Activated CD8-positive, alpha-beta T cell treated with anti-CD3 and anti-CD28 coated beads for 36 hours (primary cell): ENCODE measurements at regions not wholly inside any gene's neighbourhood (a gene's known extent, or its start where the extent isn't known, plus 50 kb on each side); places are given as distances from the start of the nearest gene placed in this dataset.

Source experiments
- ATAC-seq: fragments of 200-7000 bp; cut with Tn5 transposase; one replicate; pipeline ENCODE4 v1.10.0; 2021; ENCODE audit warnings: mild to moderate bottlenecking, moderate library complexity
- CTCF ChIA-PET: fragments of 350-600 bp; sonication (Branson Sonifier 250); formaldehyde crosslinking; loops from one replicate; lab custom pipeline; 2021; ENCODE audit warnings: antibody characterized with exemption; lab: Charles Lee
- POLR2A ChIA-PET: fragments of 350-600 bp; sonication (Branson Sonifier 250); formaldehyde crosslinking; loops from one replicate; lab custom pipeline; 2021; ENCODE audit warnings: antibody characterized with exemption; lab: Charles Lee
- DNase-seq: peaks from one replicate; pipeline ENCODE4 v3.0.0-alpha.2; 2020
- H3K27ac Mint-ChIP-seq: one replicate; pipeline ENCODE4 v1.8.0; 2021; ENCODE audit warnings: mild to moderate bottlenecking, mixed read lengths
- H3K27me3 Mint-ChIP-seq: one replicate; pipeline ENCODE4 v1.8.0; 2021; ENCODE audit warnings: mixed read lengths
- H3K36me3 Mint-ChIP-seq: one replicate; pipeline ENCODE4 v1.8.0; 2021; ENCODE audit warnings: low read depth, mixed read lengths
- H3K4me1 Mint-ChIP-seq: one replicate; pipeline ENCODE4 v1.8.0; 2021; ENCODE audit warnings: low read depth, mixed read lengths
- H3K4me3 Mint-ChIP-seq: one replicate; pipeline ENCODE4 v1.8.0; 2021; ENCODE audit warnings: mild to moderate bottlenecking, moderate library complexity, mixed read lengths
- H3K9me3 Mint-ChIP-seq: one replicate; pipeline ENCODE4 v1.8.0; 2021; ENCODE audit warnings: mixed read lengths
- intact Hi-C: fragments of 100-400 bp; cut with micrococcal nuclease; formaldehyde crosslinking; loops from one replicate; pipeline ENCODE4 v1.10.0; 2022
- TF ChIP-seq, protein P1 (sequence below): fragments of 200-600 bp; IDR thresholded peaks from one replicate; pipeline ENCODE4 v1.8.0; 2022; ENCODE audit warnings: antibody characterized with exemption, mild to moderate bottlenecking

- intact Hi-C loops: no loop called here
- H3K36me3 Mint-ChIP-seq: no peaks in the 10 kb centered on the region
- ChIA-PET CTCF (no interaction called here), POLR2A (no interaction called here)
- no peaks in the 10 kb centered on the region for H3K4me1 Mint-ChIP-seq
- ATAC-seq (no peak), DNase-seq (no peak)
- H3K27ac Mint-ChIP-seq: no peak overlapping the region
- no peaks in the 10 kb centered on the region for H3K9me3 Mint-ChIP-seq
- H3K27me3 Mint-ChIP-seq: peaks cover 4% of the 10 kb centered on the region
- TF ChIP-seq, protein P1, sequence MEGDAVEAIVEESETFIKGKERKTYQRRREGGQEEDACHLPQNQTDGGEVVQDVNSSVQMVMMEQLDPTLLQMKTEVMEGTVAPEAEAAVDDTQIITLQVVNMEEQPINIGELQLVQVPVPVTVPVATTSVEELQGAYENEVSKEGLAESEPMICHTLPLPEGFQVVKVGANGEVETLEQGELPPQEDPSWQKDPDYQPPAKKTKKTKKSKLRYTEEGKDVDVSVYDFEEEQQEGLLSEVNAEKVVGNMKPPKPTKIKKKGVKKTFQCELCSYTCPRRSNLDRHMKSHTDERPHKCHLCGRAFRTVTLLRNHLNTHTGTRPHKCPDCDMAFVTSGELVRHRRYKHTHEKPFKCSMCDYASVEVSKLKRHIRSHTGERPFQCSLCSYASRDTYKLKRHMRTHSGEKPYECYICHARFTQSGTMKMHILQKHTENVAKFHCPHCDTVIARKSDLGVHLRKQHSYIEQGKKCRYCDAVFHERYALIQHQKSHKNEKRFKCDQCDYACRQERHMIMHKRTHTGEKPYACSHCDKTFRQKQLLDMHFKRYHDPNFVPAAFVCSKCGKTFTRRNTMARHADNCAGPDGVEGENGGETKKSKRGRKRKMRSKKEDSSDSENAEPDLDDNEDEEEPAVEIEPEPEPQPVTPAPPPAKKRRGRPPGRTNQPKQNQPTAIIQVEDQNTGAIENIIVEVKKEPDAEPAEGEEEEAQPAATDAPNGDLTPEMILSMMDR: no peak
- no peak overlapping the region for H3K4me3 Mint-ChIP-seq
Observed at GRCh38 chr10:129386415-129387257, 80.4 kb upstream of the MGMT start.

GRCh38 chr10:129387258-129387525 is 79.8 kb upstream of the MGMT start:
- ATAC-seq: no peak
- Mint-ChIP-seq H3K36me3 (no peaks in the 10 kb centered on the region), H3K9me3 (no peaks in the 10 kb centered on the region), H3K27ac (no peak overlapping the region), H3K27me3 (peaks cover 4% of the 10 kb centered on the region), H3K4me3 (no peak overlapping the region), H3K4me1 (no peaks in the 10 kb centered on the region)
- ChIA-PET CTCF (no interaction called here), POLR2A (no interaction called here)
- intact Hi-C loops: no loop called here
- TF ChIP-seq, protein P1: no peak
- DNase-seq: no peak

DNA sequence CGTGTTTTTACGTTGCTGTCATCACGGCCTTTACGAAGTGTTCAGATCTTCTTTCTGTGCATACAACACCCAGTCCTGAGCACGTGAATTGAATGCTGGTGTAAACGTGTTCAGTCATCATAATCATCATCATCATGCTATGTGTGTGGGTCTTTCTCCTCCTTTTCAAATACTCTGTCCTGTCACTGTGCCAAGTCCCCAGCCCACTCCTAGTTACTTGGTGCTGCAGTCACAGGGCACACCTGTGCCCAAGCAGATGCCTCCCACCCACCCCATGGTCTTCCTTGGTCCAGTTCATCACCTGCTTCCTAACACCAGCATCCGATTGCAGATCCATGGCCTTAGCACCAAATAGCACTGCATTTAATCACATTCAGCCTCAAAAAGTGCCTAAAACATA is 78.6 kb upstream of the MGMT start:
- CTCF ChIA-PET: no interaction called here
- H3K27me3 Mint-ChIP-seq: peaks cover 7% of the 10 kb centered on the region
- H3K9me3 Mint-ChIP-seq: no peaks in the 10 kb centered on the region
- TF ChIP-seq, protein P1: no peak
- intact Hi-C loops: no loop called here
- ATAC-seq: no peak
- H3K36me3 Mint-ChIP-seq: no peaks in the 10 kb centered on the region
- no peak overlapping the region for H3K4me3 Mint-ChIP-seq
- H3K4me1 Mint-ChIP-seq: no peaks in the 10 kb centered on the region
- H3K27ac Mint-ChIP-seq: no peak overlapping the region
- POLR2A ChIA-PET: no interaction called here
- no peak for DNase-seq

DNA sequence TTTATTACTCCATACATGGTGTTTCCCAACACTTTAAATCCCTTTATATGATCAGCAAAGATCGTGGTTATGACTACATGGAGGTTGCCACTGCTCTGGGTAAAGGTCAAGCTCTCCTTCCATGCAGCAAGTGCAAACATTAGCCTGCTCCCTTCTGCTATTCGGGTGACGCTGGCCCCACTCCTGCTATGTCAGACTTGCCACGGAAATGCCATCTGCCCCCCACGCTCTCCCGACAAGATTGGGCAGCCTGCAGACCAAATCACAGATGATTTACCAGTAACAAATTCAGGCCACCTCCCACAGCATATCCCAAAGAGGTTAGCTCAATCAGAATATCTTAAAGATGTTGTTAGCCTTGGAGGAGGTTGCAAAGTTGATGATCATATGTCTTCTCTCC is 77.8 kb upstream of the MGMT start:
- intact Hi-C loops: no loop called here
- CTCF ChIA-PET: no interaction called here
- no peaks in the 10 kb centered on the region for H3K9me3 Mint-ChIP-seq

GRCh38 chr10:129390147-129390546 is 76.9 kb upstream of the MGMT start:
- TF ChIP-seq, protein P1: no peak
- ATAC-seq (no peak), DNase-seq (no peak)
- Mint-ChIP-seq H3K4me3 (no peak overlapping the region), H3K36me3 (no peaks in the 10 kb centered on the region), H3K27me3 (peaks cover 4% of the 10 kb centered on the region), H3K9me3 (no peaks in the 10 kb centered on the region), H3K4me1 (no peaks in the 10 kb centered on the region), H3K27ac (no peak overlapping the region)
- POLR2A ChIA-PET: no interaction called here
- CTCF ChIA-PET: no interaction called here
- intact Hi-C loops: no loop called here

More for the DNA sequence above, 77.8 kb upstream of the MGMT start:
- POLR2A ChIA-PET: no interaction called here
- DNase-seq: no peak
- H3K4me1 Mint-ChIP-seq: no peaks in the 10 kb centered on the region
- ATAC-seq: no peak
- H3K36me3 Mint-ChIP-seq: no peaks in the 10 kb centered on the region
- TF ChIP-seq, protein P1: no peak
- no peak overlapping the region for H3K27ac Mint-ChIP-seq
- H3K27me3 Mint-ChIP-seq: peaks cover 4% of the 10 kb centered on the region
- H3K4me3 Mint-ChIP-seq: no peak overlapping the region
